Neural cell (in vitro differentiated cells): ENCODE measurements at regions not wholly inside any gene's neighbourhood (a gene's known extent, or its start where the extent isn't known, plus 50 kb on each side); places are given as distances from the start of the nearest gene placed in this dataset.

ENCODE experiments used
- H2AFZ ChIP-seq: fragments of 200-600, 300-800 bp; sonication (generic), shearing (Covaris generic); 2 replicates; pipeline ENCODE4 v1.6.0; 2014; ENCODE audit warnings: low read depth, mild to moderate bottlenecking, antibody characterized with exemption, low read length, moderate library complexity
- H3F3A ChIP-seq: fragments of 200-600 bp; shearing (Covaris generic); 2 replicates; pipeline ENCODE4 v1.6.1; 2016; ENCODE audit warnings: mild to moderate bottlenecking, moderate library complexity, mixed read lengths, antibody characterized with exemption, low read length; ENCODE audit not compliant: insufficient read depth, poor library complexity, severe bottlenecking
- H3K27ac ChIP-seq: fragments of 200-600, 300-800 bp; sonication (generic), shearing (Covaris generic); 2 replicates; pipeline ENCODE4 v1.5.1; 2014; ENCODE audit warnings: mild to moderate bottlenecking, low read length, moderate library complexity
- H3K27me3 ChIP-seq: fragments of 300-800, 200-600 bp; sonication (generic), shearing (Covaris generic); 2 replicates; pipeline ENCODE4 v1.6.0; 2014; ENCODE audit warnings: mild to moderate bottlenecking, low read depth, low read length, moderate library complexity; ENCODE audit not compliant: insufficient read depth
- H3K36me3 ChIP-seq: fragments of 300-800, 200-600 bp; sonication (generic), shearing (Covaris generic); 2 replicates; pipeline ENCODE4 v1.5.1; 2014; ENCODE audit warnings: mild to moderate bottlenecking, antibody characterized with exemption, low read length, moderate library complexity; ENCODE audit not compliant: insufficient read depth
- H3K4me2 ChIP-seq: fragments of 300-800, 200-600 bp; sonication (generic), shearing (Covaris generic); 2 replicates; pipeline ENCODE4 v1.6.0; 2014; ENCODE audit warnings: mild to moderate bottlenecking, low read length
- H3K4me3 ChIP-seq: fragments of 300-800, 200-600 bp; sonication (generic), shearing (Covaris generic); 2 replicates; pipeline ENCODE4 v1.5.1; 2014; ENCODE audit warnings: mild to moderate bottlenecking, low read length, moderate library complexity
- H3K79me2 ChIP-seq: fragments of 200-600 bp; shearing (Covaris generic); replicated peaks from 2 replicates; pipeline ENCODE4 v1.6.0; 2014; ENCODE audit warnings: mild to moderate bottlenecking, low read length, moderate library complexity; ENCODE audit not compliant: insufficient read depth
- H3K9ac ChIP-seq: fragments of 300-800, 200-600 bp; sonication (generic), shearing (Covaris generic); 2 replicates; pipeline ENCODE4 v1.6.1; 2016; ENCODE audit warnings: mild to moderate bottlenecking, low read length, mixed read lengths
- H3K9me2 ChIP-seq: fragments of 200-600 bp; shearing (Covaris generic); 2 replicates; pipeline ENCODE4 v1.6.1; 2016; ENCODE audit warnings: mild to moderate bottlenecking, low read length, mixed read lengths; ENCODE audit not compliant: insufficient read depth
- H3K9me3 ChIP-seq: fragments of 200-600, 300-800 bp; sonication (generic), shearing (Covaris generic); 2 replicates; pipeline ENCODE4 v1.6.1; 2016; ENCODE audit warnings: mild to moderate bottlenecking, mixed run types, low read length, moderate library complexity, mixed read lengths
- H4K20me1 ChIP-seq: fragments of 200-600 bp; shearing (Covaris generic); 2 replicates; pipeline ENCODE4 v1.6.1; 2016; ENCODE audit warnings: mild to moderate bottlenecking, mixed run types; ENCODE audit not compliant: insufficient read depth
- CTCF ChIP-seq: fragments of 450-650 bp; IDR thresholded peaks from 2 replicates; pipeline ENCODE4 v1.5.1; 2014; ENCODE audit warnings: antibody characterized with exemption, mild to moderate bottlenecking, moderate library complexity; ENCODE audit not compliant: poor library complexity, severe bottlenecking
- EP300 ChIP-seq: fragments of 450-650 bp; conservative IDR thresholded peaks from 2 replicates; pipeline ENCODE4 v1.6.1; 2014; ENCODE audit warnings: antibody characterized with exemption, mild to moderate bottlenecking, moderate library complexity; ENCODE audit not compliant: poor library complexity, severe bottlenecking
- EZH2 ChIP-seq: fragments of 200-600, 300-800 bp; shearing (Covaris generic), sonication (generic); IDR thresholded peaks from 2 replicates; pipeline ENCODE4 v1.6.1; 2014; ENCODE audit warnings: antibody characterized with exemption, low read length, borderline replicate concordance, mild to moderate bottlenecking; ENCODE audit not compliant: insufficient read depth, poor library complexity, severe bottlenecking
- MXI1 ChIP-seq: fragments of 450-650 bp; conservative IDR thresholded peaks from 2 replicates; pipeline ENCODE4 v1.6.1; 2014; ENCODE audit warnings: antibody characterized with exemption, mild to moderate bottlenecking; ENCODE audit not compliant: poor library complexity, severe bottlenecking
- POLR2AphosphoS5 ChIP-seq: IDR thresholded peaks from 2 replicates; pipeline ENCODE4 v1.6.1; 2012
- RAD21 ChIP-seq: fragments of 450-650 bp; conservative IDR thresholded peaks from 2 replicates; pipeline ENCODE4 v1.6.1; 2014; ENCODE audit warnings: antibody characterized with exemption, mild to moderate bottlenecking, moderate library complexity
- SMC3 ChIP-seq: fragments of 450-650 bp; conservative IDR thresholded peaks from 2 replicates; pipeline ENCODE4 v1.6.1; 2014; ENCODE audit warnings: antibody characterized with exemption, mild to moderate bottlenecking, moderate library complexity; ENCODE audit not compliant: poor library complexity
- TAF1 ChIP-seq: IDR thresholded peaks from 2 replicates; pipeline ENCODE4 v1.6.1; 2012; ENCODE audit warnings: low read depth
- TF ChIP-seq, protein P1 (sequence below): IDR thresholded peaks from 2 replicates; pipeline ENCODE4 v1.6.1; 2012; ENCODE audit warnings: borderline replicate concordance

DNA sequence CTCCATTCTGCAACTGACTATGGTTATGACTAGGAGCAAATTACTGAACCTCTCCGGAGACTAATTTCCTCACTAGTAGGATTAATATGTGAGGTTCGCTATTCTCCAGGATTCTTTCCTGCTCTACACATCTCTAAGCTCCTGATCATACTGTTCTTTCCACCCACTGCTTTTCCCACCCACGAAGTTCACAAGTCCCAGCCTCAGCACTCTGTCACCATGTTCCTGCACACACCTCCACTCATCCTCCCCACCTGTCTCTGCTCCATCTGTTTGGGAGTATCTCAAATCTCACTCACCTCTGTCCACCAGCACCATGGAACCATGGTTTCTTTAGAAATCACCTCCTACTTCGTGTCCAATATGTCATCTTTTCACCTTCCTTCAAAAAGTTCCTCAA lies 185.3 kb downstream of the LRATD1 start:
- Histone ChIP-seq H4K20me1 (no peaks in the 10 kb centered on the region), H3K4me2 (no peak overlapping the region), H3K36me3 (no peaks in the 10 kb centered on the region), H3K27ac (no peak overlapping the region), H3F3A (no peaks in the 10 kb centered on the region), H3K4me3 (no peak overlapping the region), H3K79me2 (no peaks in the 10 kb centered on the region), H3K9me3 (no peaks in the 10 kb centered on the region), H3K27me3 (no peaks in the 10 kb centered on the region), H3K9ac (no peak overlapping the region), H3K9me2 (no peaks in the 10 kb centered on the region), H2AFZ (no peak overlapping the region)
- TF ChIP-seq POLR2AphosphoS5, result no peak
- no peak for TF ChIP-seq RAD21
- TF ChIP-seq, protein P1, sequence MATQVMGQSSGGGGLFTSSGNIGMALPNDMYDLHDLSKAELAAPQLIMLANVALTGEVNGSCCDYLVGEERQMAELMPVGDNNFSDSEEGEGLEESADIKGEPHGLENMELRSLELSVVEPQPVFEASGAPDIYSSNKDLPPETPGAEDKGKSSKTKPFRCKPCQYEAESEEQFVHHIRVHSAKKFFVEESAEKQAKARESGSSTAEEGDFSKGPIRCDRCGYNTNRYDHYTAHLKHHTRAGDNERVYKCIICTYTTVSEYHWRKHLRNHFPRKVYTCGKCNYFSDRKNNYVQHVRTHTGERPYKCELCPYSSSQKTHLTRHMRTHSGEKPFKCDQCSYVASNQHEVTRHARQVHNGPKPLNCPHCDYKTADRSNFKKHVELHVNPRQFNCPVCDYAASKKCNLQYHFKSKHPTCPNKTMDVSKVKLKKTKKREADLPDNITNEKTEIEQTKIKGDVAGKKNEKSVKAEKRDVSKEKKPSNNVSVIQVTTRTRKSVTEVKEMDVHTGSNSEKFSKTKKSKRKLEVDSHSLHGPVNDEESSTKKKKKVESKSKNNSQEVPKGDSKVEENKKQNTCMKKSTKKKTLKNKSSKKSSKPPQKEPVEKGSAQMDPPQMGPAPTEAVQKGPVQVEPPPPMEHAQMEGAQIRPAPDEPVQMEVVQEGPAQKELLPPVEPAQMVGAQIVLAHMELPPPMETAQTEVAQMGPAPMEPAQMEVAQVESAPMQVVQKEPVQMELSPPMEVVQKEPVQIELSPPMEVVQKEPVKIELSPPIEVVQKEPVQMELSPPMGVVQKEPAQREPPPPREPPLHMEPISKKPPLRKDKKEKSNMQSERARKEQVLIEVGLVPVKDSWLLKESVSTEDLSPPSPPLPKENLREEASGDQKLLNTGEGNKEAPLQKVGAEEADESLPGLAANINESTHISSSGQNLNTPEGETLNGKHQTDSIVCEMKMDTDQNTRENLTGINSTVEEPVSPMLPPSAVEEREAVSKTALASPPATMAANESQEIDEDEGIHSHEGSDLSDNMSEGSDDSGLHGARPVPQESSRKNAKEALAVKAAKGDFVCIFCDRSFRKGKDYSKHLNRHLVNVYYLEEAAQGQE, result no peak
- no peak for TF ChIP-seq EZH2
- TF ChIP-seq SMC3, result no peak
- no peak for TF ChIP-seq CTCF
- TF ChIP-seq EP300, result no peak
- no peak for TF ChIP-seq TAF1
- TF ChIP-seq MXI1, result no peak

DNA sequence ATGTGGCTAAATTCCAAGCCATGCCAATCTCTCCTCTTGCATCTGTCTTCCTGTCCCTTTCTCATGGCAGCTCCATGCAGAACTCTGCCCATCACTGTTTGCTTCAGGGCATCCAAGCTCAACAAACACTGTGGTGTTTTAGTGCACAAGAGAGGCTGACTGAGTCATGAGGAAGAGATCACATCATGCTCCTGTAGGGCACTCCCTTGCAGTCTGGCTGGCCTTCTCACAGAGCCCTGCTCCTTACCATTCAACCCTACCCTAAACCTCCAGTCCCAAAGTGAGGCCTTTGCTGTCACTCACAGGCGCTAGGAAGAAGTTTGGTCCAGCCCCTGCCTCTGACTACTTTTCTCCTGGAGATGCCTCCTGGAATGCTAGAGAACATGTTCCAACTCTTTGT lies 194.0 kb downstream of the LRATD1 start:
- H3K9me2 ChIP-seq, result no peaks in the 10 kb centered on the region
- H4K20me1 ChIP-seq, result no peaks in the 10 kb centered on the region
- no peaks in the 10 kb centered on the region for H3K36me3 ChIP-seq
- no peaks in the 10 kb centered on the region for H3K27me3 ChIP-seq
- no peak overlapping the region for H3K4me3 ChIP-seq
- TF ChIP-seq POLR2AphosphoS5 (no peak), SMC3 (no peak), RAD21 (no peak), MXI1 (no peak)
- H3K27ac ChIP-seq, result no peak overlapping the region
- no peaks in the 10 kb centered on the region for H3K9me3 ChIP-seq
- H3K79me2 ChIP-seq, result no peaks in the 10 kb centered on the region
- no peak overlapping the region for H3K4me2 ChIP-seq
- H3F3A ChIP-seq, result no peaks in the 10 kb centered on the region
- no peak overlapping the region for H3K9ac ChIP-seq
- no peak overlapping the region for H2AFZ ChIP-seq
